ENCODE measurements at regions not wholly inside any gene's neighbourhood (a gene's known extent, or its start where the extent isn't known, plus 50 kb on each side); places are given as distances from the start of the nearest gene placed in this dataset.
"Not testable (repeated sequence)": the region's sequence is repeated elsewhere in the genome, so short reads cannot be mapped to it uniquely, and the experiment has no call there.

- ATAC-seq (no peak), DNase-seq (no peak)
- TF ChIP-seq CTCF (IDR thresholded peaks at IDR 0.05), result no peak
- Mint-ChIP-seq H3K4me3 (no peak overlapping the region), H3K4me1 (no peaks in the 10 kb centered on the region), H3K27me3 (ENCODE audit: low read depth in 2 of 2) (no peaks in the 10 kb centered on the region), H3K9me3 (peaks cover 11 to 23% of the 10 kb centered on the region in 2 donors), H3K36me3 (peaks cover 7% of the 10 kb centered on the region), H3K27ac (no peak overlapping the region)
- H3K9me3 ChIP-seq (ENCODE audit: control insufficient read depth, insufficient read depth, low read length), result peaks cover 4% of the 10 kb centered on the region
- no peak overlapping the region for H3K4me3 ChIP-seq (ENCODE audit: low read length)
- H3K36me3 ChIP-seq (ENCODE audit: control insufficient read depth, insufficient read depth, low read length), result no peaks in the 10 kb centered on the region
- no peaks in the 10 kb centered on the region for H3K27me3 ChIP-seq (ENCODE audit: control insufficient read depth, insufficient read depth, low read length)
- H3K27ac ChIP-seq (ENCODE audit: low read length), result no peak overlapping the region
- no peaks in the 10 kb centered on the region for H3K4me1 ChIP-seq (ENCODE audit: control insufficient read depth, insufficient read depth, low read length)
- intact Hi-C loops (cut with micrococcal nuclease), result no loop called here
- 83% methylated on average over 1 of the region's 1 CpG for WGBS (ENCODE audit: insufficient coverage)
Observed at GRCh38 chr14:83171761-83172160, 1638.1 kb upstream of the SEL1L start.

- Mint-ChIP-seq H3K36me3 (peaks cover 7% of the 10 kb centered on the region), H3K27me3 (ENCODE audit: low read depth in 2 of 2) (no peaks in the 10 kb centered on the region), H3K9me3 (peaks cover 9 to 25% of the 10 kb centered on the region in 2 donors), H3K27ac (no peak overlapping the region), H3K4me1 (no peaks in the 10 kb centered on the region), H3K4me3 (no peak overlapping the region)
- ATAC-seq, result no peak
- TF ChIP-seq CTCF (IDR thresholded peaks at IDR 0.05), result no peak
- Histone ChIP-seq H3K4me3 (ENCODE audit: low read length) (no peak overlapping the region), H3K9me3 (ENCODE audit: control insufficient read depth, insufficient read depth, low read length) (peaks cover 2% of the 10 kb centered on the region), H3K27ac (ENCODE audit: low read length) (no peak overlapping the region), H3K36me3 (ENCODE audit: control insufficient read depth, insufficient read depth, low read length) (no peaks in the 10 kb centered on the region), H3K4me1 (ENCODE audit: control insufficient read depth, insufficient read depth, low read length) (no peaks in the 10 kb centered on the region), H3K27me3 (ENCODE audit: control insufficient read depth, insufficient read depth, low read length) (no peaks in the 10 kb centered on the region)
- WGBS (ENCODE audit: insufficient coverage), result 78% methylated on average over 1 of the region's 2 CpGs
- intact Hi-C loops (cut with micrococcal nuclease), result no loop called here
- DNase-seq, result no peak
Observed at GRCh38 chr14:83172363-83172762, 1638.7 kb upstream of the SEL1L start.

GRCh38 chr14:83173687-83174086, 1640.0 kb upstream of the SEL1L start:
- Histone ChIP-seq H3K4me1 (ENCODE audit: control insufficient read depth, insufficient read depth, low read length) (no peaks in the 10 kb centered on the region), H3K27me3 (ENCODE audit: control insufficient read depth, insufficient read depth, low read length) (no peaks in the 10 kb centered on the region), H3K27ac (ENCODE audit: low read length) (no peak overlapping the region), H3K4me3 (ENCODE audit: low read length) (no peak overlapping the region), H3K9me3 (ENCODE audit: control insufficient read depth, insufficient read depth, low read length) (no peaks in the 10 kb centered on the region), H3K36me3 (ENCODE audit: control insufficient read depth, insufficient read depth, low read length) (no peaks in the 10 kb centered on the region)
- Mint-ChIP-seq H3K27me3 (ENCODE audit: low read depth in 2 of 2) (no peaks in the 10 kb centered on the region), H3K4me1 (no peaks in the 10 kb centered on the region), H3K36me3 (peaks cover 7% of the 10 kb centered on the region), H3K4me3 (no peak overlapping the region), H3K27ac (no peak overlapping the region), H3K9me3 (peaks cover 9 to 21% of the 10 kb centered on the region in 2 donors)
- no peak for DNase-seq
- intact Hi-C loops (cut with micrococcal nuclease), result no loop called here
- no peak for TF ChIP-seq CTCF (IDR thresholded peaks at IDR 0.05)
- no peak for ATAC-seq

GRCh38 chr14:83184531-83184930, 1650.9 kb upstream of the SEL1L start:
- Mint-ChIP-seq H3K9me3 (peaks cover 15 to 29% of the 10 kb centered on the region in 2 donors), H3K36me3 (peaks cover 10% of the 10 kb centered on the region), H3K4me1 (no peaks in the 10 kb centered on the region), H3K27me3 (ENCODE audit: low read depth in 2 of 2) (no peaks in the 10 kb centered on the region), H3K4me3 (no peak overlapping the region), H3K27ac (no peak overlapping the region)
- DNase-seq, result no peak
- Histone ChIP-seq H3K4me1 (ENCODE audit: control insufficient read depth, insufficient read depth, low read length) (no peaks in the 10 kb centered on the region), H3K4me3 (ENCODE audit: low read length) (no peak overlapping the region), H3K27ac (ENCODE audit: low read length) (no peak overlapping the region), H3K27me3 (ENCODE audit: control insufficient read depth, insufficient read depth, low read length) (no peaks in the 10 kb centered on the region), H3K36me3 (ENCODE audit: control insufficient read depth, insufficient read depth, low read length) (no peaks in the 10 kb centered on the region), H3K9me3 (ENCODE audit: control insufficient read depth, insufficient read depth, low read length) (peaks cover 4% of the 10 kb centered on the region)
- TF ChIP-seq CTCF (IDR thresholded peaks at IDR 0.05), result no peak
- intact Hi-C loops (cut with micrococcal nuclease), result no loop called here
- no peak for ATAC-seq
- WGBS (ENCODE audit: insufficient coverage), result 91% methylated on average over 3 of the region's 5 CpGs

GRCh38 chr14:83188311-83188710, 1654.7 kb upstream of the SEL1L start:
- H3K27ac ChIP-seq (ENCODE audit: low read length); H3K4me3 ChIP-seq (ENCODE audit: low read length); H3K27me3 Mint-ChIP-seq (ENCODE audit: low read depth in 2 of 2); H3K27me3 ChIP-seq (ENCODE audit: control insufficient read depth, insufficient read depth, low read length); H3K36me3 ChIP-seq (ENCODE audit: control insufficient read depth, insufficient read depth, low read length); intact Hi-C loops (cut with micrococcal nuclease); H3K4me1 ChIP-seq (ENCODE audit: control insufficient read depth, insufficient read depth, low read length); H3K4me1 Mint-ChIP-seq; ATAC-seq; H3K4me3 Mint-ChIP-seq; DNase-seq; H3K27ac Mint-ChIP-seq: not testable (repeated sequence)
- H3K9me3 Mint-ChIP-seq, result peaks cover 9 to 30% of the 10 kb centered on the region in 2 donors
- peaks cover 17% of the 10 kb centered on the region for H3K36me3 Mint-ChIP-seq
- H3K9me3 ChIP-seq (ENCODE audit: control insufficient read depth, insufficient read depth, low read length), result peaks cover 17% of the 10 kb centered on the region

All from natural killer cell (primary cell).